Calu3 (cell line): ENCODE measurements at regions not wholly inside any gene's neighbourhood (a gene's known extent, or its start where the extent isn't known, plus 50 kb on each side); places are given as distances from the start of the nearest gene placed in this dataset.

Source experiments
- BruUV-seq: library from RNA; stranded (reverse); fragments of 400-500 nt; replicated peaks from 2 replicates; lab custom pipeline; 2021; lab: Mats Ljungman, UMichigan
- CTCF ChIA-PET: fragments of 300-600 bp; sonication (Branson Sonifier 250); formaldehyde crosslinking; loops from one replicate; lab custom pipeline; 2022; ENCODE audit warnings: antibody characterized with exemption; lab: Charles Lee
- DNase-seq: peaks from one replicate; pipeline ENCODE4 v3.0.0; 2022
- H3K27ac Mint-ChIP-seq: one replicate; pipeline ENCODE4 v1.8.0; 2022; ENCODE audit warnings: mixed read lengths; ENCODE audit not compliant: unreplicated experiment
- H3K27me3 Mint-ChIP-seq: one replicate; pipeline ENCODE4 v1.8.0; 2022; ENCODE audit warnings: mixed read lengths; ENCODE audit not compliant: unreplicated experiment
- H3K36me3 Mint-ChIP-seq: one replicate; pipeline ENCODE4 v1.8.0; 2022; ENCODE audit warnings: mild to moderate bottlenecking, moderate library complexity, mixed read lengths; ENCODE audit not compliant: insufficient read depth, unreplicated experiment
- H3K4me1 Mint-ChIP-seq: one replicate; pipeline ENCODE4 v1.8.0; 2022; ENCODE audit warnings: mild to moderate bottlenecking, low read depth, mixed read lengths; ENCODE audit not compliant: unreplicated experiment
- H3K4me3 Mint-ChIP-seq: one replicate; pipeline ENCODE4 v1.8.0; 2022; ENCODE audit warnings: mild to moderate bottlenecking, low read depth, moderate library complexity, mixed read lengths; ENCODE audit not compliant: unreplicated experiment
- H3K9me3 Mint-ChIP-seq: one replicate; pipeline ENCODE4 v1.8.0; 2022; ENCODE audit warnings: low read depth, mixed read lengths; ENCODE audit not compliant: unreplicated experiment
- CTCF ChIP-seq: fragments of 200-600 bp; IDR thresholded peaks from one replicate; pipeline ENCODE4 v1.8.0; 2022; ENCODE audit warnings: antibody characterized with exemption; ENCODE audit not compliant: unreplicated experiment
- intact Hi-C: fragments of 100-400 bp; cut with micrococcal nuclease; formaldehyde crosslinking; loops from one replicate; pipeline ENCODE4 v1.10.0; 2022; ENCODE audit not compliant: unreplicated experiment

- no peaks in the 10 kb centered on the region for H3K36me3 Mint-ChIP-seq
- no peak overlapping the region for H3K27ac Mint-ChIP-seq
- H3K4me1 Mint-ChIP-seq, result no peaks in the 10 kb centered on the region
- CTCF ChIA-PET, result no interaction called here
- no peak overlapping the region for H3K4me3 Mint-ChIP-seq
- intact Hi-C loops, result no loop called here
- DNase-seq, result no peak
- H3K9me3 Mint-ChIP-seq, result no peaks in the 10 kb centered on the region
- TF ChIP-seq CTCF, result no peak
- no TSS peak for BruUV-seq
- H3K27me3 Mint-ChIP-seq, result peaks cover 85% of the 10 kb centered on the region
Observed at GRCh38 chr16:48101069-48101674, 54.6 kb downstream of the ABCC12 start.

- no peaks in the 10 kb centered on the region for H3K36me3 Mint-ChIP-seq
Observed at GRCh38 chr16:48099455-48099854, 56.3 kb downstream of the ABCC12 start.

GRCh38 chr16:48098472-48098871 is 57.3 kb downstream of the ABCC12 start:
- no peak for TF ChIP-seq CTCF
- Mint-ChIP-seq H3K4me1 (no peaks in the 10 kb centered on the region), H3K27me3 (peaks cover 86% of the 10 kb centered on the region), H3K4me3 (no peak overlapping the region), H3K36me3 (no peaks in the 10 kb centered on the region), H3K27ac (no peak overlapping the region), H3K9me3 (no peaks in the 10 kb centered on the region)
- intact Hi-C loops, result no loop called here
- CTCF ChIA-PET, result interaction anchor here (0.7 kb wide), 1 partner anchor 114 kb away, joined by 3 read pairs; no protein-coding TSS in a partner anchor
- no peak for DNase-seq
- BruUV-seq, result no TSS peak

More at GRCh38 chr16:48099455-48099854, 56.3 kb downstream of the ABCC12 start:
- no peaks in the 10 kb centered on the region for H3K9me3 Mint-ChIP-seq
- intact Hi-C loops, result no loop called here
- no peak overlapping the region for H3K27ac Mint-ChIP-seq
- no peak for DNase-seq
- no peak for TF ChIP-seq CTCF
- no TSS peak for BruUV-seq
- H3K4me3 Mint-ChIP-seq, result no peak overlapping the region
- H3K27me3 Mint-ChIP-seq, result peaks cover 86% of the 10 kb centered on the region
- CTCF ChIA-PET, result no interaction called here
- no peaks in the 10 kb centered on the region for H3K4me1 Mint-ChIP-seq

- no peaks in the 10 kb centered on the region for H3K36me3 Mint-ChIP-seq
Observed at GRCh38 chr16:48091117-48091516, 64.7 kb downstream of the ABCC12 start.

More at GRCh38 chr16:48091117-48091516, 64.7 kb downstream of the ABCC12 start:
- CTCF ChIA-PET, result interaction anchor here (0.6 kb wide), 1 partner anchor 44 kb away, joined by 7 read pairs; no protein-coding TSS in a partner anchor
- Mint-ChIP-seq H3K9me3 (no peaks in the 10 kb centered on the region), H3K27ac (no peak overlapping the region), H3K4me3 (no peak overlapping the region), H3K27me3 (peaks cover 89% of the 10 kb centered on the region), H3K4me1 (no peaks in the 10 kb centered on the region)
- no peak for DNase-seq
- BruUV-seq, result no TSS peak
- intact Hi-C loops, result no loop called here
- no peak for TF ChIP-seq CTCF
